ENCODE measurements at regions not wholly inside any gene's neighbourhood (a gene's known extent, or its start where the extent isn't known, plus 50 kb on each side); places are given as distances from the start of the nearest gene placed in this dataset.

DNA sequence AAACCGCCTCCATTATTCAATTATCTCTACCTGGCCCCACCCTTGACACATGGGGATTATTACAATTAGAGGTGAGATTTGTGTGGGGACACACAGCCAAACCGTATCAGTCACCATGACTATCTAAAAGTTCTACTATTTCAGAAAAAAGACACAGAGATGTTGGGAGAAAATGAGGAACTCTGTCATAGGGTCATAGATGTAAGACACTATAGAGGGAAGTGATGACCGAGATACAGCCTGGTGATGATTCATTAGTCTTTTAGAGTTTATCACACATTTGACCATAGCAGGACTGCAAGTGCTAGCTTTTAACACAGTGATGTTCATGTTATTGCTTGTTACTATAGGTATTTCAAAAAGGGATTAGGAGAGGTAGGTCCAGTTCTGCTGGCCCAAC is 357.0 kb upstream of the AADAT start:
- Mint-ChIP-seq H3K4me1 (no peaks in the 10 kb centered on the region), H3K27ac (no peak overlapping the region), H3K36me3 (ENCODE audit: low read depth) (no peaks in the 10 kb centered on the region), H3K27me3 (ENCODE audit: insufficient read depth, low read depth, poor library complexity) (no peaks in the 10 kb centered on the region), H3K9me3 (no peaks in the 10 kb centered on the region; the same call in 1 of the 3 replicates), H3K4me3 (no peak overlapping the region)
- H3K27ac ChIP-seq (ENCODE audit: low read depth): no peak overlapping the region
- H3K4me1 ChIP-seq (ENCODE audit: insufficient read depth): no peaks in the 10 kb centered on the region; the same call in 1 of the 2 replicates
- DNase-seq (ENCODE audit: low spot score): no peak
- H3K9me2 ChIP-seq (ENCODE audit: insufficient read depth): 0 out of 2 replicates have a peak, but pooled peaks cover 7% of the 10 kb centered on the region
- no peaks in the 10 kb centered on the region for H3K36me3 ChIP-seq (ENCODE audit: insufficient read depth)
- H3F3A ChIP-seq (replicated peaks; ENCODE audit: low read depth): no peaks in the 10 kb centered on the region
- H3K4me2 ChIP-seq: no peak overlapping the region
- H4K20me1 ChIP-seq (replicated peaks; ENCODE audit: insufficient read depth): no peaks in the 10 kb centered on the region
- H2AFZ ChIP-seq: no peak overlapping the region
- H3K27me3 ChIP-seq (ENCODE audit: insufficient read depth): no peaks in the 10 kb centered on the region
- no peak for ATAC-seq
- H3K4me3 ChIP-seq: no peak overlapping the region
- TF ChIP-seq, protein P1, sequence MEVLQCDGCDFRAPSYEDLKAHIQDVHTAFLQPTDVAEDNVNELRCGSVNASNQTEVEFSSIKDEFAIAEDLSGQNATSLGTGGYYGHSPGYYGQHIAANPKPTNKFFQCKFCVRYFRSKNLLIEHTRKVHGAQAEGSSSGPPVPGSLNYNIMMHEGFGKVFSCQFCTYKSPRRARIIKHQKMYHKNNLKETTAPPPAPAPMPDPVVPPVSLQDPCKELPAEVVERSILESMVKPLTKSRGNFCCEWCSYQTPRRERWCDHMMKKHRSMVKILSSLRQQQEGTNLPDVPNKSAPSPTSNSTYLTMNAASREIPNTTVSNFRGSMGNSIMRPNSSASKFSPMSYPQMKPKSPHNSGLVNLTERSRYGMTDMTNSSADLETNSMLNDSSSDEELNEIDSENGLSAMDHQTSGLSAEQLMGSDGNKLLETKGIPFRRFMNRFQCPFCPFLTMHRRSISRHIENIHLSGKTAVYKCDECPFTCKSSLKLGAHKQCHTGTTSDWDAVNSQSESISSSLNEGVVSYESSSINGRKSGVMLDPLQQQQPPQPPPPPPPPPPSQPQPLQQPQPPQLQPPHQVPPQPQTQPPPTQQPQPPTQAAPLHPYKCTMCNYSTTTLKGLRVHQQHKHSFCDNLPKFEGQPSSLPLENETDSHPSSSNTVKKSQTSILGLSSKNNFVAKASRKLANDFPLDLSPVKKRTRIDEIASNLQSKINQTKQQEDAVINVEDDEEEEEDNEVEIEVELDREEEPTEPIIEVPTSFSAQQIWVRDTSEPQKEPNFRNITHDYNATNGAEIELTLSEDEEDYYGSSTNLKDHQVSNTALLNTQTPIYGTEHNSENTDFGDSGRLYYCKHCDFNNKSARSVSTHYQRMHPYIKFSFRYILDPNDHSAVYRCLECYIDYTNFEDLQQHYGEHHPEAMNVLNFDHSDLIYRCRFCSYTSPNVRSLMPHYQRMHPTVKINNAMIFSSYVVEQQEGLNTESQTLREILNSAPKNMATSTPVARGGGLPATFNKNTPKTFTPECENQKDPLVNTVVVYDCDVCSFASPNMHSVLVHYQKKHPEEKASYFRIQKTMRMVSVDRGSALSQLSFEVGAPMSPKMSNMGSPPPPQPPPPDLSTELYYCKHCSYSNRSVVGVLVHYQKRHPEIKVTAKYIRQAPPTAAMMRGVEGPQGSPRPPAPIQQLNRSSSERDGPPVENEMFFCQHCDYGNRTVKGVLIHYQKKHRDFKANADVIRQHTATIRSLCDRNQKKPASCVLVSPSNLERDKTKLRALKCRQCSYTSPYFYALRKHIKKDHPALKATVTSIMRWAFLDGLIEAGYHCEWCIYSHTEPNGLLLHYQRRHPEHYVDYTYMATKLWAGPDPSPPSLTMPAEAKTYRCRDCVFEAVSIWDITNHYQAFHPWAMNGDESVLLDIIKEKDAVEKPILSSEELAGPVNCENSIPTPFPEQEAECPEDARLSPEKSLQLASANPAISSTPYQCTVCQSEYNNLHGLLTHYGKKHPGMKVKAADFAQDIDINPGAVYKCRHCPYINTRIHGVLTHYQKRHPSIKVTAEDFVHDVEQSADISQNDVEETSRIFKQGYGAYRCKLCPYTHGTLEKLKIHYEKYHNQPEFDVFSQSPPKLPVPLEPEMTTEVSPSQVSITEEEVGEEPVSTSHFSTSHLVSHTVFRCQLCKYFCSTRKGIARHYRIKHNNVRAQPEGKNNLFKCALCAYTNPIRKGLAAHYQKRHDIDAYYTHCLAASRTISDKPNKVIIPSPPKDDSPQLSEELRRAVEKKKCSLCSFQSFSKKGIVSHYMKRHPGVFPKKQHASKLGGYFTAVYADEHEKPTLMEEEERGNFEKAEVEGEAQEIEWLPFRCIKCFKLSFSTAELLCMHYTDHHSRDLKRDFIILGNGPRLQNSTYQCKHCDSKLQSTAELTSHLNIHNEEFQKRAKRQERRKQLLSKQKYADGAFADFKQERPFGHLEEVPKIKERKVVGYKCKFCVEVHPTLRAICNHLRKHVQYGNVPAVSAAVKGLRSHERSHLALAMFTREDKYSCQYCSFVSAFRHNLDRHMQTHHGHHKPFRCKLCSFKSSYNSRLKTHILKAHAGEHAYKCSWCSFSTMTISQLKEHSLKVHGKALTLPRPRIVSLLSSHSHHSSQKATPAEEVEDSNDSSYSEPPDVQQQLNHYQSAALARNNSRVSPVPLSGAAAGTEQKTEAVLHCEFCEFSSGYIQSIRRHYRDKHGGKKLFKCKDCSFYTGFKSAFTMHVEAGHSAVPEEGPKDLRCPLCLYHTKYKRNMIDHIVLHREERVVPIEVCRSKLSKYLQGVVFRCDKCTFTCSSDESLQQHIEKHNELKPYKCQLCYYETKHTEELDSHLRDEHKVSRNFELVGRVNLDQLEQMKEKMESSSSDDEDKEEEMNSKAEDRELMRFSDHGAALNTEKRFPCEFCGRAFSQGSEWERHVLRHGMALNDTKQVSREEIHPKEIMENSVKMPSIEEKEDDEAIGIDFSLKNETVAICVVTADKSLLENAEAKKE (CRISPR knock-in tag; IDR thresholded peaks at IDR 0.05): no peak
- TF ChIP-seq EZH2 (IDR thresholded peaks at IDR 0.05; ENCODE audit: low read depth, unreplicated experiment) (no peak), POLR2AphosphoS5 (IDR thresholded peaks at IDR 0.05; ENCODE audit: low read depth) (no peak), STAT1 (IDR thresholded peaks at IDR 0.05; ENCODE audit: unreplicated experiment) (no peak), JUNB (IDR thresholded peaks at IDR 0.05; ENCODE audit: unreplicated experiment) (no peak), CREB1 (CRISPR knock-in tag; IDR thresholded peaks at IDR 0.05; ENCODE audit: low read depth) (no peak), REST (IDR thresholded peaks at IDR 0.05; ENCODE audit: unreplicated experiment) (no peak), ZNF114 (CRISPR knock-in tag; IDR thresholded peaks at IDR 0.05) (no peak), CTCF (conservative IDR thresholded peaks at IDR 0.05; ENCODE audit: low read depth in 2 of 2) (no peak), NANOG (IDR thresholded peaks at IDR 0.05; ENCODE audit: borderline replicate concordance) (no peak), EZH2phosphoT487 (IDR thresholded peaks at IDR 0.05; ENCODE audit: unreplicated experiment) (no peak), ZNF331 (CRISPR knock-in tag; IDR thresholded peaks at IDR 0.05; ENCODE audit: low read depth) (no peak)
- TF ChIP-seq, protein P2, sequence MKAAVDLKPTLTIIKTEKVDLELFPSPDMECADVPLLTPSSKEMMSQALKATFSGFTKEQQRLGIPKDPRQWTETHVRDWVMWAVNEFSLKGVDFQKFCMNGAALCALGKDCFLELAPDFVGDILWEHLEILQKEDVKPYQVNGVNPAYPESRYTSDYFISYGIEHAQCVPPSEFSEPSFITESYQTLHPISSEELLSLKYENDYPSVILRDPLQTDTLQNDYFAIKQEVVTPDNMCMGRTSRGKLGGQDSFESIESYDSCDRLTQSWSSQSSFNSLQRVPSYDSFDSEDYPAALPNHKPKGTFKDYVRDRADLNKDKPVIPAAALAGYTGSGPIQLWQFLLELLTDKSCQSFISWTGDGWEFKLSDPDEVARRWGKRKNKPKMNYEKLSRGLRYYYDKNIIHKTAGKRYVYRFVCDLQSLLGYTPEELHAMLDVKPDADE (IDR thresholded peaks at IDR 0.05): no peak
- H3K79me2 ChIP-seq (replicated peaks; ENCODE audit: insufficient read depth): no peaks in the 10 kb centered on the region

Measured in GM23338 (cell line).